GM21381 (cell line): ENCODE measurements at regions not wholly inside any gene's neighbourhood (a gene's known extent, or its start where the extent isn't known, plus 50 kb on each side); places are given as distances from the start of the nearest gene placed in this dataset.

ENCODE experiments used
- ATAC-seq: cut with Tn5 transposase; IDR thresholded peaks from one replicate; pipeline ENCODE4 v1.9.1; 2021; ENCODE audit warnings: mild to moderate bottlenecking, moderate library complexity; ENCODE audit not compliant: unreplicated experiment

DNA sequence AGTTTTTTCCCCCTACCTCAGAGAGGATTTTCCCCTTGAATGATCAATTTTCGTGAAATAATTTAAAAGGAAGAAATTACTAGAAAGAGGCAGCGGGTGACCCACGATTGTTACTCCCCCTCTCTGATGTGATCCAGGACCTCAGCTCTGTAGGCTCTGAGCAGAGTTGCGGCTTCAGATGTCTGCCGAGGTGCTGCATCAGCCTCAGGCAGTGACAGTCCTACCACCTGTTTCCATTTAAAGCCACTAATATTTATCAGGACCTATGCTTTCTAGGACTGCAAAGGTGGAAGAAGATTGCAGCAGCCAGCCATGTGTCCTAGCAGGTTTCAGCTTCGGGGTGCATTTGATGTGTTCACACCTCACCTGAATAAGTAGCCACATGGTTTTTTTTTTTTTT lies 294.8 kb upstream of the C2CD4B start:
- ATAC-seq: no peak

DNA sequence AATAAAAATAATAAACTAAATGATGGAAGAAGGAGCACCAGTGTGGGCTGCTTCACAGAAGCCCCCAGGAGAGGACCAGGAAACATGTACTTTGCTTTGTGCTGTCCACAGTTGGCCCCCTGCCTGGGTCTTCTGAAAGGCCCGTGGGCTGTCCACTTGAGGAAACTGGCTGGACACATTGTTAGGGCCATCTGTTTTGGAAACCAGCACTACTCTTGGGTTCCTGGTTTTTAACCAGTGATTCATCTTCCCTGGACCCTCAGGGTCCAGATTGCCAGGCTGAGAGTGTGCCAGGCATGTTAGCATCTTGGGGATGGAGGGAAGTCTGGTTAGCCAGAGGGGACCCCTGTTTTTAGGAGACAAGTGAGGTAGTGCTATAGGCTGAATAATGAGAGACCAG lies 297.2 kb upstream of the C2CD4B start:
- no peak for ATAC-seq

DNA sequence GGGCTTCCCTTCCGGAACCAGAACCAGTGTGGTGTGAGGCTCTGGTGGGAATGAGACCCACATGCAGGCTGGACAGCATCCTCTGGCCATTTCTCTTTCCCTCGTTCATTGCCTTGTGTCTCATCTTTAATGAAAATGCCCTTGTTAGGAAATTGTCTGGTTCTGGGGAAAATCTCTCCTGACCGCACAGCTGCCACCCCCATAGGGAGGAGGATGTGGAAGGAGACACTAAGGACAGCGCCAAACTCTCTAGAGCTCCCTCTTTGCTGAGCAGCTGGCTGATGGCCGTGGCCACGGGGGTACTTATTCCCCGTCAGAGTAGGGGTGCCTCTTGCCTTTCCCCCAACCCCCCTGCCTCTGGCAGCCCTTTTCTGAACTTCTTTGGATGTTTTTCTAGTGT lies 297.6 kb upstream of the C2CD4B start:
- ATAC-seq: no peak

DNA sequence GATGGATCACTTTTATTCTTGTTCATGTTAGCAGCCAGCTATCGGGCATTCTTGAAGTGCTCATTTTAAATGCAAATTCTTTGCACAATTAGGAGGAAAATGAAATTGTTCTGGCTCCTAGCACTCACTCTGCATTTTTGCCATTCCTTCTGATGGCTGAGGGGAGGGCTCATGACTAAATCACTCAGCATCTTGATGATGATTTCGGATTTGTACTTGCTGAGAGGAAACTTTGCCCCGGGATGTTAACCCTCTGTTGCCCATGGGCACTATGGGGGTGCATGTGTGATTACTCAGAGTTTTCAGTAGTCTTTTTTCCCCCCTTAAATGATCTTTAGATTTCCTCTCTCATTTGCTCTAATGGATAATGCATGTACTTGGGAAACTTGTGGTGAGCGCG lies 299.6 kb upstream of the C2CD4B start:
- no peak for ATAC-seq

DNA sequence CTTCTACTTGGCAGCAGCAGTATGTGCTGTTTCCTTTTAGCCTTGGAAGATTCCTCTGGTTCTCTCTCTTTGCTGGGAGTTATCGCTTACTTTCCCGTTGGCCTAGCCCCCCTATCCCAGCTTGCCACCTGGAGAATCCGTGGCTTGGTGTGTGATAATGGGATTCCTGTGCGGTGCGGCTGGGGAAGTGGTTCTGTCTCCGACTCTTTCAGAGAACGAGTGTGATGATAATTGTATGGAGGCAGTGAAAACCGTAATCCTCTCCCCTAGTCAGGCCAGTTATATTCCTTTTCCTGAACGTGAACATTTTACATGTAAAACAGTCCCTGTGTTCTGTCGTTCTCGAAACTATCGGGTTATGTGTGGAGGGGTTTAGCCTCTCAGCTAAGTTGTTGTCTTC lies 300.1 kb upstream of the C2CD4B start:
- ATAC-seq: no peak

DNA sequence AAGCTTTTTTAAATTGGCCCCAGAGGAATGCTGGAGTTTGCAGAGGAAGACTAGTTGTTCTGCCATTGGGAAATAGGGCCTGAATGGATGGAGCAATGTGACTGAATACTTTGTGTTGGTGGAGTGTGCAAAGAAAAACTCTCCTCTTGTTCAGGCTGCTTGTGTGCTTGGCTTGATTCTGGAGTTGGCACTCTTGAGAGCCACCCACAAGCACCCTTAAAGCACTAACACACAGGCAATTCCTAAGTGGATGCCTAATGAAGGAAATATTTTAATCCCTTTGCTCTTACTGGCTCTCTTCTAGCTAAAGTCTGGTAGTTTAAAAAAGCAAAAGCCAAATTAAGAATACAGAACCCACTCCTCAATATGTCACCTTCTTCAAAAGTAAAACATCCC lies 304.4 kb upstream of the C2CD4B start:
- ATAC-seq: no peak

DNA sequence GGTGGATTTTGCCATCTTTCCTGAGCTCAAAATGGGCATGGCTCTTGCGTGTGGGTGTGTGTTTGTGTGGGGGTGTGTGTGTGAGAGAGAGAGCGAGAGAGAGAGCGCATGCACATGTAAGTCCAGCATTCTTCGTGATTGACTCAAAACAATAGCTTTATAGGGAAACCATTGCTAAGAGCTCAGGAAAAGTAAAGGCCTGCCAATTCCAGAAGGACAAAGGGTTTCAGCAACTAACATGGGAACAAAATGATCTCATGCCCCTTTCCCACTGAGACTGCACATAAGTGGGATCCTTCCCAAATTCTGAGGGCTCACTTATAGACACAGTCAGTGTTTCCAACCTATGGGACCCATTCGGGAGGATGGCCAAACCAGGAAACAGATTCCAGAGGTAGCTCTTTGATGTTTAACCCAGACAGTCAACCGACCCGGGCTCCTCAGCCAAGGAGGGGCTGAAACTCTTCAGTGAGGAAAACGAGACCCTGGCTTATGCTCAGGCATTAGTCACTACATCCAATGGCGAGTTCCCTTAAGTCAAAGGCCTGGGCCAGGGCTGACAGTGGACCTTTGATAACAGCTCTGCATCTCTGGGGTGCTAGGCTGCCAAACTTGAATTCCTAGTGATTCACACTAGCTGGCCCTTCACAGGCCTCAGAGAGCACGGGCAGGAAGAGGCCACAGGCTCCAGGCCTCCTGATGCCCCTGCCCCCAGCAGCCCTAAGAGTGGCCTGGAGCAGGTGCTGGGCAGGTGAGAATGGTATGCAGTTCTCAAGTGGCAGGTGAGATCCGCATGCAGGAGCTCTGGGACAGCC lies 305.0 kb upstream of the C2CD4B start:
- no peak for ATAC-seq

DNA sequence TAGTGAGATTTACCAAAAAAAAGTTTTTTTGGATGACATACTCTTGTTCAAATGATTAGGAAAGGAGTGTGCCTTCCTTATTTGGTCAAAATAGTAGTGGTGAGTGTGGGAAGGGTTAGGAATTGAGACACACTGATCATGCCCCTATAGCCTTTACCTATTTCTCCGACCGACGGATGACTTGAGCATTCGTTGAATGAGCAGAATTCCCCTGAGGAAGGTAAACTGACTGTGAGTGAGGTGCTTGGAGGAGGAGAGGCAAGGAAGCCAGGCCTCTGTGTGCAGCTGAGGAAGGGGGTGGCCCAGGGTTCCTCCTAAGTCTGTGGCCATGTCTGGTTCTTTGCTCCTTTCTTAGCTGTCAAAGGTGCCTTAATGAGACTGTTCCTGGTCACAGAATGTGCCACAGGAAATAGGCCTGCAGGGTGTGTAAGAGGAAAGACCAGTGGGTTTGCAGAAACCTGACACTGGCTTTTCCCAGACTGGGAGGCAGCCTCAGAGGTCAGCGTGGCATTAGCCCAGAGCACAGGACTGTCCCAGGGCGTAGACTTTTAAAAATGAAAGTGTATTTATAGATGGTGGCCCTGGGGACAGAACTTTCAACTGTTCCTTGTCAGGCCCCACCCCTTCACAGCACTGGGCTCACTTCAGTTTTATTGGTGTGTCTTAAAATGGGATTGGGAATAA lies 307.7 kb upstream of the C2CD4B start:
- ATAC-seq: no peak

DNA sequence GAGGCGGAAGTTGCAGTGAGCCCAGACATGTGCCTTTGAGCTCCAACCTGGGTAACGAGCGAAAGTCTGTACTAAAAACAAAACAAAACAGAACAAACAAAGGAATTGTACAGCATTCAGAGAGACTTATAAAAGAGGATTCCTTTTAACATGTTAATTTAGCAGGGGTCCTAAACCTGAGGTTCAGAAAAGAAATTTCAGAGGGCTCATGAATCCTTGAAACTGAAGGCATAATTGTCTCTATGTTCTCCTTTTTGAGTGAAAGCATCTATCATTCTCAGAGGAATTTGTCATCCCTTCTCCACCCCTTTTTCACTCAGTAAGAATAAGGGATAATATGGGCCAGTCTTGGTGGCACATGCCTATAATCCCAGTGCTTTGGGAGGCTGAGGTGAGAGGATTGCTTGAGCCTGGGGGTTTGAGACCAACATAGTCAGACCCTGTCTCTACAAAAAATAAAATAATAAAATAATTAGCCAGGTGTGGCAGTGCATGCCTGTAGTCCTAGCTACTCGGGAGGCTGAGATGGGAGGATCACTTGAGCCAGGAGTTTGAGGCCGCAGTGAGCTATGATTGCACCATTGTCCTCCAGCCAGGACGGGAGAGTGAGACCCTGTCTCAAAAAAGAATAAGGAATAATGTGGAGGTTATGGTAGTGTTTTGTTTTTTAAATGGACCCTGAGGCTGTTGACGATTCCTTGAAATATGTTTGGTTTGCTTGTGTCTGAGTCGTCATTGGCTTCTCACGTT lies 309.1 kb upstream of the C2CD4B start:
- no peak for ATAC-seq

DNA sequence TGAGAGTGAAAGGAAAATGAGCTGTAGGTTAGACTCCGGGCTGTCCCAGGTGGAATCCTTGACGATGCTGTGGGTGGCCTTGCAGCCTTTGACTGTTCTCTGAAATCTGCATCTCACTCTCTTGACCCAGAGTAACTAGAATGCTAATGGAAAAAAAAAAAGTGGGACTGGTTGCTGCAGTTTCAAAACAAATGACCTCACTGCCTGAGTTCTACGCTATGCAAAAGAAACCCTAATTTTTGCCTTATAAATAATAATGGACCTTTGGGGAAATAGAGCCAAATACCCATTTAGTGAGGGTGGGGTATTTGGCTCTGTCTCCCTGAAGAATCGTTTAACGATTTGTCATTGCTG lies 309.7 kb upstream of the C2CD4B start:
- ATAC-seq: no peak

DNA sequence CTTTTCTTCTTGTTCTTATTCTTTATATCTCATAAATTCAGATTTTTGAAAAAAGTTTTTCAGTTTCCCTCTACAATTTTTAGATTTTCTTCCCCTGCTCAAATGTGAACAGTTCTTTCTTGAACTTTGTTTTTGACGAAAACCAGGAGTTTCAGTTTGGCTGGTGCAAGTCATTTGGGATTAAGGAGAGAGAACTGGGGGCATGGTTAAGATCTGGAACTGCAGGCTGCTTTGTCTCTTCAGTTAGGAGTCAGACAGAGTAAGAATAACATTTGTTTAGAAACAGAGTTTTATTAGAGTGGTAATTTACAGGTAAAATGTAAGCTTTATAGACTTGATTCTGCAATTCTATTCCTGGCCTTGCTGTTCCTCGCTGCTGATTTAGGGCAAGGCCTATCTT lies 310.5 kb upstream of the C2CD4B start:
- no peak for ATAC-seq

DNA sequence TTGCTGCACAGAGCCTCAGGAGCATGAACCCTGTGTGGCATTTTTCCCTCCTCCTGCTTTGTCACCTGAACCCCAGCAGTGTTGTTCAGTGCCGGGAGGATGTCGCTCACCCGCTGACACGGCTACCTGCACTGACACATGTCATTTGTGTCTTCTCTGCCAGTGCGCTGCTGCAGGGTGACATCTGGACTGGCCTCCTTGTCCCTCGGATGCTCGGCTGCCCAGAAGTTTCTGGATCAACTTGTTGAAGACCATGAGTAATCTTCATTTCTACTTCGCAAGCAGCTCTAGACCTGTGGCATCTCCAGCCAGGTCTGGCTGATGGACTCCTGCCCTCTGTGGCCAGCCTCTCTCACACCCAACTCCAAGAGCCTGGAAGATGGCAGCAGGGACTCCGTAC lies 311.1 kb upstream of the C2CD4B start:
- no peak for ATAC-seq

DNA sequence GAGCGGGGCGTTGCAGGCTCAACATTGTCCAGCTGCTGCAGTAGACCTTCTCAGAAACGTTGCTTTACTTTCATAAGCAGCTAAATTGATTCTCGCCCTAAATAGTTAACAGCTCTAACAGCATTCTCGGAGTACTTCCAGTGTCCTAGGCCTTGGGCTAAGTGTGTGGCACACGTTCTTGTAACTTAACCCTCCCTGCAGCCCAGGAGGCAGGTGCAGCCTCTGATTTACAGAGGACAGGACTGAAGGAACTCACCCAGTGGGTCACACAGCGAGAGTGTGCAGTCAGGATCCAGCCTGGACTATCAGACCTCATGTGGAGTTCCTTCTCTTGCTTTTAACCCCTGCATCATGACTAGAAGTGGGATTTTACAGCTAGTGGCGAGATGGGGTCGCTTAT lies 312.8 kb upstream of the C2CD4B start:
- no peak for ATAC-seq

DNA sequence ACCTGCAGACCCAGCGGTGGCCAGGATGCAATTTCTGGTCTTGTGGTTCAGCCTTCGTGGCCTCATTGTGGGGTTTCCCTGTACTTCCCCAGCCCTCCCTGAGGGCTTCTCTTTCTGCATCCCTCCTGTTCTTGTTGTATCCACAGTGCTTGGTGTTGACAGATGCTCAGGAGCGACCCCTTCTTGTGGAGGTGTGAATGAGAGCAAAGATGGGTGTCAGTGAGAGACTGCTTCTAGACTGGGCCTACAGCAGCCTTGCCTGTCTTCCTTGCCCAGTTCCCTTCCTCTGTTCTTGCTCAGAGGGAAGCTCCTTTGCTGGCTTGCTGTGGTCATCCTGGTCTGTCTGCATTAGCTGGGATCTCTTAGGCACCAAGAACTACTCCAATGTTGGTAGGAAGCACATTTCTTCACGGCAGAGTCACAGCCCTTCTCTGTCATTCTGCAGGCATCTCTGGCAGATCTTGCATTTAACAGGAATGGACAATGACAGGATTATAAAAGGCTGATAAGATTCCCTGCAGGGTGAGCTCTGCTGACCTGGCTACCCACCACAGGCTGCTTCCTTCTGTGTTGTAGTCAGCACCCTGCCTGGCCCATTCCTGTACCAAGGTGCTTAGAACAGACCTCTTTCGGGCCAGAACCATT lies 317.8 kb upstream of the C2CD4B start:
- ATAC-seq: no peak

DNA sequence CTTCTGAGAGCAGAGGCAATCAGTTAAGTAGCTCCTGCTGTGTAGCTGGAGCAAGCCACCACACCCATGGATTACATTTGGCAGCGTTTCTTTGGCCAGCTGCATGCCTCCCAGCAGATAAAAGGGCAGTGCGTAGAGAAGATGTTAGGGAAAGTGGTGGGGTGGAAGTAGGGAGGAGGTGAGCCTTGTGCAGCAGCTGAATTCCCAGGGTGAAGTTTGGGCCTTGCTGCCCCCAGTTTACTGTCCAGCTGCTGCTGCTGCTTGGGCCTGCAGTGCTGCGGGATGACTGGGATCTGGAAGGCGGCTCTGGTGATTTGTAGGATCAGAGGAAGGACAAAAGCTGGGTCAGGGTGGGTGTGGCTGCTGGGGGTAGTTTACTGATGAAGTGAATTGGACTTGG lies 318.7 kb upstream of the C2CD4B start:
- ATAC-seq: no peak

DNA sequence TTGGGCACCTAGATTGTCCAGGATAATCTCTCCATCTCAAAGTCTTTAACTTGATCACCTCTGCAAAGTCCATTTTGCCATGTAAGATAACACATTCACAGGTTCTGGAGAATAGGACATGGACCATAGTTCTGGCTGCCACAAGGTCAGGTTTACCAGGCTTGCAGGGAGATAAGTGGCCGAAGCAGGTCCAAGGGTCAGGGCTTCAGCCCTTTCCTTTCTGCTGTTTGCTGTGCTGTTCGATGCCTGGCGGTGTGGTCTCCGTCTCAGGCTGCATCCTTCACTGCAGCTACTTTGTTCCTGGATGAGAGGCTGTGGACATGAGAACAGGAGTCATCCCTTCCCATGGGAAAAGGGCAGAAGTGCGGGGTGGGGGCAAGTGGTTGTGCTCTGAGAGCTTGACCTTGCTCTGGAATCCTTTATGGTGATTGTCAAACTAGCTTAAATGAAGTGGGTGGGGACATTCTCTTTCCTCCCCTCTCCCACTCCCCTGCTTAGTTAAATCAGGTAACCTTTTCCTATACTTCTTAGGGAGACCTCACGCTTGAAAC lies 320.2 kb upstream of the C2CD4B start:
- no peak for ATAC-seq

DNA sequence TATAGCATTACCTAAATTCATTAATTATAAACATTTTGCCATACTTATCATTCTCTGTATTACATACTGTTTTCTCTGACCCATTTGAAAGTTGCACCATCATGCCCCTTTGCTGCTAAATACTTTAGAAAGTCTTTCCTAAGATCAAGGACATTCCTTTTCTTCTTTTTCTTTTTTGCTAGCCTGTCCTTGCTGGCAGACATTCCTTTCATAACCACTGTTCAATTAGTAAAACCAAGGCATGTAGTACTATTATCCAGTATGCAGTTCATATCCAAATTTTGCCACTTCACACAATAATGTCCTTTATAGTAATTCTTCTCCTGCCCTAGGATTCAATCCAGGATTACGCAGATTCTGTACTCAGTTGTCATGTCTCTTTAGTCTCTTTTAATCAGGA lies 321.0 kb upstream of the C2CD4B start:
- no peak for ATAC-seq

DNA sequence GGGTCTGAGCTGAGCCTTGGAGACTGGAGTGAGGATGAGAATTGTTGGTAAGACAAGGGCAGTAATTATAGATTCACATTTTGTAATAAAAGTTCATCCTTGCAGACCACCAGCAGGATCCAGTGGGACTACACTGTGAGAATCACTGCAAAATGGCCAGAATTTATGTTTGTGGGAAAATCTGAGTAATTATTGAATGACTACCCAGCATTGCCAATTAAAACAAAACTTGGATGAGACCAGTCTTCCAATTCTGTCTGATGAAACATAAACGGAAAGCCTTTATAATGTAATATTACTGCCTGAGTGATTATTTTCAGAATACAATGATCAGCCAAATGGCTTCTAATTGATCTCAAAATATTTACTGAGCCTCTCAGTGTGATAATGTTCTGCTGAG lies 323.3 kb upstream of the C2CD4B start:
- no peak for ATAC-seq

DNA sequence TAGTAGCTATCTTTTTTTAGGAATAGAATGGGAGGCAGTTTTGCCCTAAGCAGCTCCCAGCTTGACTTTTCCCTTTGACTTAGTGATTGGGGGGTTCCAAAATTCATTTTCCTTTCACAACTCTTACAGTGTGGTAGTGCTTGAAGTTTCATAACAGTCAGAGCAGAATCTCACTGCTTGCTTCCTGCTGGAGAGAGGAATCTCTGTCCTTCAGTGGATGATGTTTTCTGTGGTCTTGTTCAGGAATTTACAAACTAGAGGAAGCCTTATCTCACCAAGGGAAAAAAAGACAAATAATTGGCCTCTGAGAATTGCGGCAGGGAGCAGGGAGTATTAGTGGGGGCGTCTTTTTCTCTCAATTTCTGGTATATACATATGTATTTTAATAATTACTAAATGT lies 326.6 kb upstream of the C2CD4B start:
- no peak for ATAC-seq

DNA sequence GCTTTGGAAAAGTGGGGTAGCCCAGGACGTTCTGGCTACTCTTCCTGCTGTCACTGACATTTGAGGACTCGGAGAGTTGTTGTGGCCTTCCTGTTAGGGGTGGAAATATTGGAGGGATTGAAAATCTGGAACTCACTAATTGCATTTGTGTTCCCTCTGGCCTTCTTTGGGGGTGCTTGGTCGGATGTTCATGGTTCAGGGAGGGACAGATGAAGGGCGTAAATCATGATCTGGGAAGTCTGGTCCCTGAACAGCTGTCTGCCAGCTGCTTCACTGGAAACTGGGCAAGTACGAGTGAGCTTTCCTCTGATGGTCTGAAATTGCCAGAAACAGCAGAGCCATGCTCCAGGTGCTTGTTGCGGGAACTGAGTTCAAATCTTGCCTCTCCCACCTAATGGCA lies 327.8 kb upstream of the C2CD4B start:
- ATAC-seq: no peak

DNA sequence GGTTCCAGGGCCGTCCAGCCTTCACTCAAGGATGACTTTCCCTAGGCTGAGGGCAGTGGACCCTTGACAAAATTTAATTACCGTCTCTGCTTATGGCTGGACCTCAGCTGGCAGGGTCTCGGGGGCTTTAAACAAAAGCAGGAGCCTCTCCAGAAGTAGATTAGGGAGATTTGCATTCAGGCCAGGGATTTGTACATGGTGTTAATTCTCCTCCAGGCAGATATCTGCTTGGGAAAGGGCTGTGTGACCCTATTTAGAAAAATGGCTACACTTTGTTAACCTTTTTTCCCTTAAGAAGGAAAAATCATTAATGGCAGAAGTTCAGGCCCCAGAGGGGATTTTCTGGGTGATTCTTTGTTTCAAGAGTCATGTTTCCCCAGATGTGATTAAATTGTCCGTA lies 329.1 kb upstream of the C2CD4B start:
- ATAC-seq: no peak
